Endodermal cell (in vitro differentiated cells): ENCODE measurements at regions not wholly inside any gene's neighbourhood (a gene's known extent, or its start where the extent isn't known, plus 50 kb on each side); places are given as distances from the start of the nearest gene placed in this dataset.

Experiments used
- DNase-seq: peaks from one replicate; pipeline ENCODE4 v3.0.0-alpha.2; 2017
- H3K27ac ChIP-seq: 2 replicates; pipeline ENCODE4 v1.5.1; 2013; ENCODE audit warnings: mild to moderate bottlenecking, low read depth, low read length, moderate library complexity
- H3K27me3 ChIP-seq: 2 replicates; pipeline ENCODE4 v1.6.1; 2013; ENCODE audit warnings: mild to moderate bottlenecking, low read length, moderate library complexity; ENCODE audit not compliant: insufficient read depth, control insufficient read depth, poor library complexity, severe bottlenecking
- H3K36me3 ChIP-seq: 2 replicates; pipeline ENCODE4 v1.7.0; 2013; ENCODE audit warnings: mild to moderate bottlenecking, low read length, moderate library complexity; ENCODE audit not compliant: control insufficient read depth, insufficient read depth
- H3K4me1 ChIP-seq: one replicate; pipeline ENCODE4 v1.7.0; 2013; ENCODE audit warnings: low read length; ENCODE audit not compliant: control insufficient read depth, insufficient read depth
- H3K4me3 ChIP-seq: 2 replicates; pipeline ENCODE4 v1.5.1; 2013; ENCODE audit warnings: mild to moderate bottlenecking, low read length, moderate library complexity
- H3K9ac ChIP-seq: 2 replicates; pipeline ENCODE4 v1.6.1; 2013; ENCODE audit warnings: mild to moderate bottlenecking, low read length, moderate library complexity; ENCODE audit not compliant: poor library complexity, severe bottlenecking; ENCODE audit errors: extremely low read depth
- H3K9me3 ChIP-seq: 2 replicates; pipeline ENCODE4 v1.6.1; 2013; ENCODE audit warnings: mild to moderate bottlenecking, low read length, moderate library complexity; ENCODE audit not compliant: control insufficient read depth
- H3K27ac Mint-ChIP-seq: 2 replicates; pipeline ENCODE4 v1.8.0; 2020; ENCODE audit warnings: mixed read lengths
- H3K27me3 Mint-ChIP-seq: 2 replicates; pipeline ENCODE4 v1.8.0; 2021; ENCODE audit warnings: mild to moderate bottlenecking, mixed read lengths; ENCODE audit not compliant: insufficient read depth
- H3K36me3 Mint-ChIP-seq: 2 replicates; pipeline ENCODE4 v1.8.0; 2020; ENCODE audit warnings: low read depth, mixed read lengths
- H3K4me1 Mint-ChIP-seq: 2 replicates; pipeline ENCODE4 v1.8.0; 2020; ENCODE audit warnings: mixed read lengths
- H3K4me3 Mint-ChIP-seq: 2 replicates; pipeline ENCODE4 v1.8.0; 2020; ENCODE audit warnings: mild to moderate bottlenecking, moderate library complexity, mixed read lengths
- H3K9me3 Mint-ChIP-seq: 2 replicates; pipeline ENCODE4 v1.8.0; 2020; ENCODE audit warnings: mild to moderate bottlenecking, mixed read lengths
- WGBS, 2 experiments: methylation state at CpG; one replicate each; pipeline versions ENCODE4 v1.1.5 to v1.1.7; 2013; ENCODE audit warnings: missing lambda C conversion rate in 2 of 2, mixed read lengths in 1 of 2; ENCODE audit not compliant: insufficient coverage in 1 of 2, insufficient read length in 1 of 2; 5-methylcytosine and 5-hydroxymethylcytosine counted together
- TF ChIP-seq, protein P1 (sequence below): fragments of 200-600 bp; sonication (generic); conservative IDR thresholded peaks from 2 replicates; pipeline ENCODE4 v1.5.0; 2021; ENCODE audit warnings: antibody characterized with exemption, mild to moderate bottlenecking

DNA sequence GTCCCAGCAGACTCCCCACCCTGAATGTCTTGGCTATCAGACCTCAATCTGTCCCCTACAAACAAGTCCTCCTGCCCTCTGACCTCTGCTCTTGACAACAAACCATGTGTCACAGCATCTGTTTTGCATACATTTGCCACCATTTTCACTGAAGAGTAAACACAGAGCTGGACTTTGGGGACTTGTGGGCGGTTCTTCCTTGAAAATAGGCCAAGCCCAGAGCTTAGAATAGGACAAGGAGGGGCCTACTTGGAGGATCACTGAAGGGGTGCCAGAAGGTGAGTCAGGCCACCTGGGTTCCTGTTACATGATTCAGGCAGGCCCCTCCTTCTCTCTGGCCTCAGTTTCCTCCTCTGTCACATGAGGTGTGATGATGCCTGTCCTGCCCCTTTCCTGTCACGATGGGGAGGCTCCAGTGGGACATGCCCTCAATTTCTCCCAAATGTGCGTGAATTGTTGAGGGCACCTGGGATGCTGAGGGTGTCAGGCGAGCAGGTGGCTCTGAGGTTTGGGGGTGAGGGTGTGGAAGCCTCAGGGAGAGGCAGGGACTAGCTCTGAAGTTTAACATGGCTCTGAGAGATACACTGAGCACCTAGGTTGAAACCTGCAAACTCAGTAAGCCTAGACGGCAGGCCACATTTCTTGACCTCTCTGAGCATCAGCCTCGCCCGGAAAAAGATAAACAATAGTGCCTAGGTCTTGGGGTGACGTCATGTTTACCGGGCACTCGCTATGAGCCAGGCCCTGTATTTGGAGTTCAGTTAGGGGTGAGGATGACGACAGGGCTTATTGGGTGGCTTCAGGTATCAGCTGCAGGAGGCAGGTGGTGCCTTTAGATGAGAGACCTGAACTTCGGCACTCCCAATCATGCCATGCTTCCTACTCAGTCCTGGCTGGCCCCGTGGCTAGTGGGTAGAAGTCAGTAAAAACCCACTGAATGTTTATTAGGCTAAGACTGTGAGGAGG is 107.6 kb upstream of the PITX1 start:
- Mint-ChIP-seq H3K9me3 (peaks cover 2% of the 10 kb centered on the region), H3K4me1 (peaks cover 23% of the 10 kb centered on the region), H3K36me3 (no peaks in the 10 kb centered on the region), H3K4me3 (no peak overlapping the region), H3K27me3 (peaks cover 9% of the 10 kb centered on the region), H3K27ac (no peak overlapping the region)
- 95 to 98% methylated on average over 4 to 13 of the region's 13 CpGs for WGBS, 2 experiments
- Histone ChIP-seq H3K36me3 (no peaks in the 10 kb centered on the region), H3K27me3 (no peaks in the 10 kb centered on the region), H3K9me3 (no peaks in the 10 kb centered on the region), H3K27ac (no peak overlapping the region), H3K9ac (no peak overlapping the region), H3K4me1 (peaks cover 7% of the 10 kb centered on the region), H3K4me3 (no peak overlapping the region)
- TF ChIP-seq, protein P1, sequence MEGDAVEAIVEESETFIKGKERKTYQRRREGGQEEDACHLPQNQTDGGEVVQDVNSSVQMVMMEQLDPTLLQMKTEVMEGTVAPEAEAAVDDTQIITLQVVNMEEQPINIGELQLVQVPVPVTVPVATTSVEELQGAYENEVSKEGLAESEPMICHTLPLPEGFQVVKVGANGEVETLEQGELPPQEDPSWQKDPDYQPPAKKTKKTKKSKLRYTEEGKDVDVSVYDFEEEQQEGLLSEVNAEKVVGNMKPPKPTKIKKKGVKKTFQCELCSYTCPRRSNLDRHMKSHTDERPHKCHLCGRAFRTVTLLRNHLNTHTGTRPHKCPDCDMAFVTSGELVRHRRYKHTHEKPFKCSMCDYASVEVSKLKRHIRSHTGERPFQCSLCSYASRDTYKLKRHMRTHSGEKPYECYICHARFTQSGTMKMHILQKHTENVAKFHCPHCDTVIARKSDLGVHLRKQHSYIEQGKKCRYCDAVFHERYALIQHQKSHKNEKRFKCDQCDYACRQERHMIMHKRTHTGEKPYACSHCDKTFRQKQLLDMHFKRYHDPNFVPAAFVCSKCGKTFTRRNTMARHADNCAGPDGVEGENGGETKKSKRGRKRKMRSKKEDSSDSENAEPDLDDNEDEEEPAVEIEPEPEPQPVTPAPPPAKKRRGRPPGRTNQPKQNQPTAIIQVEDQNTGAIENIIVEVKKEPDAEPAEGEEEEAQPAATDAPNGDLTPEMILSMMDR = no peak
- no peak for DNase-seq

DNA sequence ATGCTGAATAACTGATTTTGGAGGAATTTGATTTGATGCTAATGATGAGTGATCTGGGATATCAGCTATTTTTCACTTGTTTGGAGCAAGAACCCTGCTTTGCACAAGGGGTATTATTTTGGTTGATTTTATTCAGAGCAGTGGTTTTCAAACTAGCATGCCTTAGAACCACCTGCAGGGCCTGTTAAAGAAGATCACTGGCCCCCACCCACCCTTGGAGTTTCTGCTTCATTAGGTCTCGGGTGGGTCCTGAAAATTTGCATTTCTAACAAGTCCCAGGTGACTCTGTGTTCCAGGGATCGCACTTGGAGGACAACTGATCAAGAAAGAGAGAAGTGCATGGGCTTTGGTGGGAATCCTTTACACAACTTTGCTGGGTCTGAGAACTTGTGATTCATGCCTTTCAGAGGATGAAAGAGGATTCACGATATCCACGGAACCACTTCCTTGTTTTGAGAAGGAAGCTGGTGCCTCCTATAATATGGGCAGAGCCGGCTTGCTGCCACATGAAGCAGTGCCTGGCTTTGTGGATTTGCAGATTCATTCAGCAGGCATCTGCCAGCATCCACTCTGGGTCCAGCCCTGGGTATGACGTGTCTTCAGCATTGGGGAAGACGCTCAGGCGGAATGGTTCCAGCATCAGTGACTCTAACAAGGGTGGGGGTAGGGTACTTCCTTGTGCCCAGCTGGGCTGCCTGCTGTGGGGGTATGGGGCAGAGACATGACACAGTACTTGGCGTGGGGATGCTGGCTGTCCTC is 106.6 kb upstream of the PITX1 start:
- no peaks in the 10 kb centered on the region for H3K36me3 ChIP-seq
- peaks cover 7% of the 10 kb centered on the region for H3K4me1 ChIP-seq
- Mint-ChIP-seq H3K27ac (no peak overlapping the region), H3K4me1 (peaks cover 21% of the 10 kb centered on the region), H3K9me3 (no peaks in the 10 kb centered on the region), H3K4me3 (no peak overlapping the region), H3K27me3 (peaks cover 9% of the 10 kb centered on the region), H3K36me3 (no peaks in the 10 kb centered on the region)
- TF ChIP-seq, protein P1 = no peak
- H3K9me3 ChIP-seq = no peaks in the 10 kb centered on the region
- H3K4me3 ChIP-seq = no peak overlapping the region
- no peak for DNase-seq
- H3K9ac ChIP-seq = no peak overlapping the region
- 90 to 91% methylated on average over 6 to 9 of the region's 9 CpGs for WGBS, 2 experiments
- H3K27ac ChIP-seq = no peak overlapping the region
- H3K27me3 ChIP-seq = no peaks in the 10 kb centered on the region

- WGBS, 2 experiments = 80 to 90% methylated on average over 8 to 12 of the region's 12 CpGs
- Histone ChIP-seq H3K27me3 (no peaks in the 10 kb centered on the region), H3K9ac (no peak overlapping the region), H3K4me1 (peaks cover 7% of the 10 kb centered on the region), H3K4me3 (no peak overlapping the region), H3K27ac (no peak overlapping the region), H3K36me3 (no peaks in the 10 kb centered on the region), H3K9me3 (no peaks in the 10 kb centered on the region)
- no peak for DNase-seq
- Mint-ChIP-seq H3K4me3 (no peak overlapping the region), H3K9me3 (no peaks in the 10 kb centered on the region), H3K4me1 (peaks cover 22% of the 10 kb centered on the region), H3K27ac (no peak overlapping the region), H3K36me3 (no peaks in the 10 kb centered on the region), H3K27me3 (peaks cover 9% of the 10 kb centered on the region)
- TF ChIP-seq, protein P1 = no peak
Measured at GRCh38 chr5:135139381-135140134, 105.5 kb upstream of the PITX1 start.
